Adrenal gland (tissue), 9 donors: ENCODE measurements at regions not wholly inside any gene's neighbourhood (a gene's known extent, or its start where the extent isn't known, plus 50 kb on each side); places are given as distances from the start of the nearest gene placed in this dataset.
"Not testable (repeated sequence)": the region's sequence is repeated elsewhere in the genome, so short reads cannot be mapped to it uniquely, and the experiment has no call there.

Source experiments
- DNase-seq, 7 donors: peaks; one replicate each; pipeline ENCODE4 v3.0.0-alpha.2; 2019 to 2020
- H3K27ac ChIP-seq, 5 donors: fragments of 200-600 bp; sonication (generic) in 4 of 5; 1 replicate in 3 of 5; 2 replicates in 2 of 5; pipeline versions ENCODE4 v1.5.1 to v1.8.0; 2016 to 2020; ENCODE audit warnings: mild to moderate bottlenecking in 1 of 5
- H3K27me3 ChIP-seq: fragments of 200-600 bp; 2 replicates; pipeline ENCODE4 v1.8.0; 2021
- H3K36me3 ChIP-seq, 2 donors: fragments of 200-600 bp; replicated peaks in 1 of 2; 1 replicate in 1 of 2; 2 replicates in 1 of 2; pipeline versions ENCODE4 v1.5.1 to v1.8.0; 2018 to 2022
- H3K4me1 ChIP-seq, 2 donors: fragments of 200-600 bp; replicated peaks in 1 of 2; 1 replicate in 1 of 2; 2 replicates in 1 of 2; pipeline versions ENCODE4 v1.5.1 to v1.8.0; 2018 to 2021
- H3K4me3 ChIP-seq, 4 donors: fragments of 200-600 bp; sonication (generic) in 3 of 4; one replicate each; pipeline ENCODE4 v1.5.1; 2016 to 2018
- H3K9me3 ChIP-seq, 3 donors: fragments of 200-600 bp; sonication (generic) in 1 of 3; replicated peaks in 1 of 3; 1 replicate in 2 of 3; 2 replicates in 1 of 3; pipeline versions ENCODE4 v1.5.1 to v1.8.0; 2016 to 2021
- POLR2A ChIP-seq, 2 donors: fragments of 450-650 bp; IDR thresholded peaks; one replicate each; pipeline ENCODE4 v1.6.1; 2017; ENCODE audit warnings: antibody characterized with exemption in 2 of 2, mild to moderate bottlenecking in 2 of 2, moderate library complexity in 1 of 2
- whole genome bisulfite sequencing, 4 donors: extraction: QIAGEN DNeasy Blood & Tissue Kit in 2 of 4; methylation state at CpG; one replicate each; pipeline versions ENCODE4 v1.1.5 to v1.1.7; 2013 to 2017; 5-methylcytosine and 5-hydroxymethylcytosine counted together
- intact Hi-C, 2 donors: fragments of 100-400 bp; cut with DNase I; formaldehyde crosslinking; loops; one replicate each; pipeline versions ENCODE4 v1.14.1 to v1.15.0; 2022 to 2023
- TF ChIP-seq, protein P1 (sequence below), 6 experiments: fragments of 450-650 bp in 4 of 6; fragments of 200-600 bp in 2 of 6; sonication (generic) in 1 of 6; IDR thresholded peaks; 1 replicate in 5 of 6; 2 replicates in 1 of 6; pipeline versions ENCODE4 v1.5.1 to v1.8.0; 2016 to 2021; ENCODE audit warnings: antibody characterized with exemption in 6 of 6, mild to moderate bottlenecking in 2 of 6, moderate library complexity in 1 of 6
- donor health status: healthy with polysubstance abuse.
- donor health status: Bipolar disorder and iron deficiency.
- donor health status: DM: yes; HTN: yes; CAD: no.
- donor health status: DM: no; HTN: no; CAD: no.
- donor health status: DM: no; HTN: no; CAD: no.

DNA sequence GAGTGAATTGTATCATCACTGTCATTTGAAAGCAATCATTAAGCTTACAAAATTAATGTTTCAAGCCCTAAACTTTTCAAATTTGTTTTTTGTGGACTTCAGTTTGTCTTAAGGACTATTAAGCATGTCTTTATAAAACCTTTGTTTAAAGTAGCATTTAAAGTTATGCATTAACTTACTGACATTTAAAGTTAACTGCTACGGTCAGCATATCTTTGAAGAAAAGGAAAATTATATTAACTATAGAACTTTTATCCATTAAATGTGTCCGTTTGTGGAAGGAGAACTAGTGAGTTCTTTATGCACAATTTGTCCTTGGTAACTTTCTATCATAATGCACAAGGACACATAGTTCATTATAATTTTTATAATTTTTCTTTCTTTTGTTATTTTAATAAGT is 103.4 kb downstream of the FANCF start:
- TF ChIP-seq, protein P1, sequence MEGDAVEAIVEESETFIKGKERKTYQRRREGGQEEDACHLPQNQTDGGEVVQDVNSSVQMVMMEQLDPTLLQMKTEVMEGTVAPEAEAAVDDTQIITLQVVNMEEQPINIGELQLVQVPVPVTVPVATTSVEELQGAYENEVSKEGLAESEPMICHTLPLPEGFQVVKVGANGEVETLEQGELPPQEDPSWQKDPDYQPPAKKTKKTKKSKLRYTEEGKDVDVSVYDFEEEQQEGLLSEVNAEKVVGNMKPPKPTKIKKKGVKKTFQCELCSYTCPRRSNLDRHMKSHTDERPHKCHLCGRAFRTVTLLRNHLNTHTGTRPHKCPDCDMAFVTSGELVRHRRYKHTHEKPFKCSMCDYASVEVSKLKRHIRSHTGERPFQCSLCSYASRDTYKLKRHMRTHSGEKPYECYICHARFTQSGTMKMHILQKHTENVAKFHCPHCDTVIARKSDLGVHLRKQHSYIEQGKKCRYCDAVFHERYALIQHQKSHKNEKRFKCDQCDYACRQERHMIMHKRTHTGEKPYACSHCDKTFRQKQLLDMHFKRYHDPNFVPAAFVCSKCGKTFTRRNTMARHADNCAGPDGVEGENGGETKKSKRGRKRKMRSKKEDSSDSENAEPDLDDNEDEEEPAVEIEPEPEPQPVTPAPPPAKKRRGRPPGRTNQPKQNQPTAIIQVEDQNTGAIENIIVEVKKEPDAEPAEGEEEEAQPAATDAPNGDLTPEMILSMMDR (IDR thresholded peaks at IDR 0.05), result no peak
- no peak for TF ChIP-seq POLR2A (IDR thresholded peaks at IDR 0.05)
- 57 to 69% (median 61%) methylated on average over 2 of the region's 2 CpGs for WGBS, 4 donors
- Histone ChIP-seq H3K36me3 (no peaks in the 10 kb centered on the region), H3K27me3 (no peaks in the 10 kb centered on the region), H3K4me3 (no peak overlapping the region), H3K27ac (no peak overlapping the region), H3K4me1 (no peaks in the 10 kb centered on the region), H3K9me3 (no peaks in the 10 kb centered on the region)
- intact Hi-C loops, result no loop called here
- no peak for DNase-seq

DNA sequence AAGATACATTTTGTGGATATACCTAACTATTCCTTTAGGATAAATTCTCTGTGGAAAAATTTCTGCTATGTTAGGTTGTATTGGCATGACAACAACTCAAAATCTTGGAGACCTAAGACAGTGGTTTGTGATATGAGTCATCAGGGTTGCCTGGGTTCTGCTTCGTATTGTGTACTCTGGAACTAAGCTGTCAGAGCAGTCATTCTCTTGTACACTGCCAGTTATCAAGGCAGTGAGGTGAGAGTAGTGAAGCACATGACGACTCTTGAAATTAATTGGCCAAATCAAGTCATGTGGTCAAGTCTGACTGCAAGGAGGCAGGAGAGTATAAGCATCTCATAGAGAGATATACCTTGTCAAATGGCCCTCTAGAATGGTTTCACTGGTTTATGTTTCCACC is 104.4 kb downstream of the FANCF start:
- DNase-seq, result no peak
- Histone ChIP-seq H3K4me3 (no peak overlapping the region), H3K36me3 (no peaks in the 10 kb centered on the region), H3K27ac (no peak overlapping the region), H3K27me3 (no peaks in the 10 kb centered on the region), H3K9me3 (no peaks in the 10 kb centered on the region), H3K4me1 (no peaks in the 10 kb centered on the region)
- 58 to 74% (median 60%) methylated on average over 2 of the region's 2 CpGs for WGBS, 4 donors
- intact Hi-C loops, result no loop called here
- no peak for TF ChIP-seq POLR2A (IDR thresholded peaks at IDR 0.05)
- TF ChIP-seq, protein P1 (IDR thresholded peaks at IDR 0.05), result no peak

DNA sequence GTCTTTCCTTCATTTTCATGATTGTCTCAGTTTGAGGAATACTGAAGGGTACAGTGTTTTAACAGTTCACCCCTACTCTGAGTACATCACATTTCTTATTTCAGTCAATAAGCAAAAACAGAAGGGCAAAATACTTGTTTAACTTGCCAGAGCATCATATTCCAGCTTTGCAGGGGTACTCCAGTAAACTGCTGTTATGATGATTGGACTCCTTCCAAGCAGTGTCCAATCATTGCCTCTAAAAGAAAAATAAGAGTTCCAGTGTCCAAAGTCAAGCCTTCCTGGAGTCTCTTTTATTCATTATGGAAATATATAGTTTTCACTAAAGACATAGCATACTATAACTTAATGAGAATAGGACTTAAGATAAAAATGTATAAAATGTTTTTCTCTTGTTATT is 105.1 kb downstream of the FANCF start:
- intact Hi-C loops, result no loop called here
- Histone ChIP-seq H3K36me3 (no peaks in the 10 kb centered on the region), H3K4me1 (no peaks in the 10 kb centered on the region), H3K27me3 (no peaks in the 10 kb centered on the region), H3K27ac (no peak overlapping the region), H3K4me3 (no peak overlapping the region), H3K9me3 (no peaks in the 10 kb centered on the region)
- no peak for DNase-seq
- TF ChIP-seq POLR2A (IDR thresholded peaks at IDR 0.05), result no peak
- TF ChIP-seq, protein P1 (IDR thresholded peaks at IDR 0.05), result no peak

DNA sequence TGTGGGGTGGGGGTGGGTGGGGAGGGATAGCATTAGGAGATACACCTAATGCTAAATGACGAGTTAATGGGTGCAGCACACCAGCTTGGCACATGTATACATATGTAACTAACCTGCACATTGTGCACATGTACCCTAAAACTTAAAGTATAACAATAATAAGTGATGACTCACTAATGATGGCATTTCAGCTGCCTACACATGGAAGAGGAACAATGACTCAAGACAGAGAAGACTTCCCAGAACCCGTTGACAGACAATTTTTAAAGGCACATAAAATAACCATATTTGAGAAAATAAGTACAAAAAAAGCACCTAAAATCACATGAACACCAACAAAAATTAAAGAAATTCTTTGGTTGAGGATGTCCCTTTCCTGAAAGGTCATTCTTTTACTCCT is 107.3 kb downstream of the FANCF start:
- intact Hi-C loops, H3K4me1 ChIP-seq, H3K9me3 ChIP-seq, DNase-seq, H3K4me3 ChIP-seq, H3K27ac ChIP-seq, H3K36me3 ChIP-seq, H3K27me3 ChIP-seq: not testable (repeated sequence)
- 72 to 85% (median 74%) methylated on average over 2 of the region's 2 CpGs for whole genome bisulfite sequencing, 4 donors

- Histone ChIP-seq H3K4me3 (no peak overlapping the region), H3K36me3 (no peaks in the 10 kb centered on the region), H3K9me3 (no peaks in the 10 kb centered on the region), H3K27me3 (no peaks in the 10 kb centered on the region), H3K27ac (no peak overlapping the region), H3K4me1 (no peaks in the 10 kb centered on the region)
- no peak for DNase-seq
- intact Hi-C loops, result no loop called here
- WGBS, 4 donors, result 56 to 65% (median 57%) methylated on average over 5 of the region's 5 CpGs
- TF ChIP-seq POLR2A (IDR thresholded peaks at IDR 0.05), result no peak
- TF ChIP-seq, protein P1 (IDR thresholded peaks at IDR 0.05), result no peak
Observed at GRCh38 chr11:22516111-22516510, 109.5 kb downstream of the FANCF start.
